Sigmoid colon (tissue), 6 donors: ENCODE measurements at regions not wholly inside any gene's neighbourhood (a gene's known extent, or its start where the extent isn't known, plus 50 kb on each side); places are given as distances from the start of the nearest gene placed in this dataset.

Experiments used
- DNase-seq: peaks from one replicate; pipeline ENCODE4 v3.0.0-alpha.2; 2019
- H3K27ac ChIP-seq, 4 donors: fragments of 200-600 bp; sonication (generic); one replicate each; pipeline ENCODE4 v1.5.1; 2016 to 2019; ENCODE audit warnings: mild to moderate bottlenecking in 1 of 4
- H3K27me3 ChIP-seq, 3 donors: fragments of 200-600 bp; sonication (generic); one replicate each; pipeline ENCODE4 v1.5.1; 2019; ENCODE audit warnings: mild to moderate bottlenecking in 1 of 3
- H3K36me3 ChIP-seq, 4 donors: fragments of 200-600 bp; sonication (generic); one replicate each; pipeline ENCODE4 v1.5.1; 2016 to 2019
- H3K4me1 ChIP-seq, 4 donors: fragments of 200-600 bp; sonication (generic); one replicate each; pipeline ENCODE4 v1.5.1; 2017 to 2019
- H3K4me3 ChIP-seq, 4 donors: fragments of 200-600 bp; sonication (generic); one replicate each; pipeline ENCODE4 v1.5.1; 2017 to 2019; ENCODE audit warnings: mild to moderate bottlenecking in 2 of 4, moderate library complexity in 1 of 4
- H3K9me3 ChIP-seq, 4 donors: fragments of 200-600 bp in 3 of 4; sonication (generic) in 3 of 4; one replicate each; pipeline versions ENCODE4 v1.5.1 to v1.6.1; 2013 to 2019
- CTCF ChIP-seq, 4 experiments: fragments of 450-650 bp in 3 of 4; fragments of 200-600 bp in 1 of 4; IDR thresholded peaks; one replicate each; pipeline ENCODE4 v1.5.1; 2016 to 2019; ENCODE audit warnings: antibody characterized with exemption in 4 of 4, mild to moderate bottlenecking in 3 of 4, moderate library complexity in 2 of 4
- EP300 ChIP-seq, 4 donors: sonication (generic); formaldehyde crosslinking; IDR thresholded peaks; one replicate each; pipeline ENCODE4 v1.6.1; 2017; ENCODE audit warnings: antibody characterized with exemption in 4 of 4
- POLR2A ChIP-seq, 2 donors: fragments of 450-650 bp; IDR thresholded peaks; one replicate each; pipeline ENCODE4 v1.6.1; 2016; ENCODE audit warnings: antibody characterized with exemption in 2 of 2, mild to moderate bottlenecking in 2 of 2, moderate library complexity in 2 of 2
- POLR2AphosphoS5 ChIP-seq, 4 donors: sonication (generic); formaldehyde crosslinking; IDR thresholded peaks; one replicate each; pipeline ENCODE4 v1.6.1; 2017; ENCODE audit warnings: antibody characterized with exemption in 4 of 4
- WGBS, 2 donors: extraction: QIAGEN DNeasy Blood & Tissue Kit; methylation state at CpG; one replicate each; pipeline ENCODE4 v1.1.7; 2013; 5-methylcytosine and 5-hydroxymethylcytosine counted together
- intact Hi-C: fragments of 100-400 bp; cut with DNase I; formaldehyde crosslinking; loops from one replicate; pipeline ENCODE4 v1.15.1; 2023
- donor health status: healthy with polysubstance abuse.
- donor health status: healthy.

GRCh38 chr4:164068392-164068791 lies 573.9 kb downstream of the TMA16 start:
- Histone ChIP-seq H3K4me1 (no peaks in the 10 kb centered on the region), H3K27ac (no peak overlapping the region), H3K36me3 (no peaks in the 10 kb centered on the region), H3K4me3 (no peak overlapping the region), H3K27me3 (no peaks in the 10 kb centered on the region), H3K9me3 (peaks cover 0 to 8% (median 2%) of the 10 kb centered on the region in 4 donors)
- TF ChIP-seq POLR2A (IDR thresholded peaks at IDR 0.05): no peak
- no peak for TF ChIP-seq POLR2AphosphoS5 (IDR thresholded peaks at IDR 0.05)
- no peak for TF ChIP-seq EP300 (IDR thresholded peaks at IDR 0.05)
- no peak for TF ChIP-seq CTCF (IDR thresholded peaks at IDR 0.05)
- 95 to 96% methylated on average over 18 of the region's 18 CpGs for WGBS, 2 donors
- DNase-seq: no peak
- intact Hi-C loops: no loop called here

- Histone ChIP-seq H3K36me3 (no peaks in the 10 kb centered on the region), H3K4me3 (no peak overlapping the region), H3K27me3 (no peaks in the 10 kb centered on the region), H3K4me1 (no peaks in the 10 kb centered on the region), H3K27ac (no peak overlapping the region), H3K9me3 (peaks cover 0 to 8% (median 2%) of the 10 kb centered on the region in 4 donors)
- TF ChIP-seq EP300 (IDR thresholded peaks at IDR 0.05) (no peak), CTCF (IDR thresholded peaks at IDR 0.05) (no peak), POLR2A (IDR thresholded peaks at IDR 0.05) (no peak), POLR2AphosphoS5 (IDR thresholded peaks at IDR 0.05) (no peak)
- 90 to 92% methylated on average over 4 of the region's 4 CpGs for WGBS, 2 donors
- intact Hi-C loops: no loop called here
- DNase-seq: no peak
Observed at GRCh38 chr4:164070625-164071024, 576.1 kb downstream of the TMA16 start.

- no peak overlapping the region for H3K27ac ChIP-seq
- no peak for TF ChIP-seq POLR2A (IDR thresholded peaks at IDR 0.05)
- no peak for TF ChIP-seq EP300 (IDR thresholded peaks at IDR 0.05)
- TF ChIP-seq CTCF (IDR thresholded peaks at IDR 0.05): no peak
- no peak for TF ChIP-seq POLR2AphosphoS5 (IDR thresholded peaks at IDR 0.05)
- no peaks in the 10 kb centered on the region for H3K36me3 ChIP-seq
- H3K4me3 ChIP-seq: no peak overlapping the region
- WGBS, 2 donors: 74 to 89% methylated on average over 1 of the region's 1 CpG
- DNase-seq: no peak
- intact Hi-C loops: no loop called here
- H3K27me3 ChIP-seq: no peaks in the 10 kb centered on the region
- H3K4me1 ChIP-seq: no peaks in the 10 kb centered on the region
- H3K9me3 ChIP-seq: no peaks in the 10 kb centered on the region
Observed at GRCh38 chr4:164081371-164081770, 586.9 kb downstream of the TMA16 start.

GRCh38 chr4:164081801-164082200 lies 587.3 kb downstream of the TMA16 start:
- H3K4me3 ChIP-seq: no peak overlapping the region
- H3K27ac ChIP-seq: no peak overlapping the region
- no peaks in the 10 kb centered on the region for H3K9me3 ChIP-seq
- intact Hi-C loops: no loop called here
- DNase-seq: no peak
- no peaks in the 10 kb centered on the region for H3K36me3 ChIP-seq
- TF ChIP-seq POLR2AphosphoS5 (IDR thresholded peaks at IDR 0.05) (no peak), POLR2A (IDR thresholded peaks at IDR 0.05) (no peak), EP300 (IDR thresholded peaks at IDR 0.05) (no peak)
- H3K27me3 ChIP-seq: no peaks in the 10 kb centered on the region
- no peaks in the 10 kb centered on the region for H3K4me1 ChIP-seq
- WGBS, 2 donors: 88 to 92% methylated on average over 2 of the region's 2 CpGs

- intact Hi-C loops: no loop called here
- no peak for TF ChIP-seq POLR2A (IDR thresholded peaks at IDR 0.05)
- Histone ChIP-seq H3K27ac (no peak overlapping the region), H3K27me3 (no peaks in the 10 kb centered on the region), H3K9me3 (no peaks in the 10 kb centered on the region), H3K4me3 (no peak overlapping the region), H3K36me3 (no peaks in the 10 kb centered on the region), H3K4me1 (no peaks in the 10 kb centered on the region)
- DNase-seq: no peak
- 81 to 84% methylated on average over 3 of the region's 3 CpGs for WGBS, 2 donors
Observed at GRCh38 chr4:164087733-164088132, 593.2 kb downstream of the TMA16 start.
